ENCODE measurements at regions not wholly inside any gene's neighbourhood (a gene's known extent, or its start where the extent isn't known, plus 50 kb on each side); places are given as distances from the start of the nearest gene placed in this dataset.

GRCh38 chr4:60911127-60911526, 289.0 kb upstream of the ADGRL3 start:
- no peak for TF ChIP-seq EZH2 (IDR thresholded peaks at IDR 0.05; ENCODE audit: insufficient read depth, poor library complexity, severe bottlenecking)
- no peak for TF ChIP-seq EZH2phosphoT487 (IDR thresholded peaks at IDR 0.05; ENCODE audit: insufficient read depth, low read depth)

Measured in GM23248 (cell line).